ENCODE measurements at regions not wholly inside any gene's neighbourhood (a gene's known extent, or its start where the extent isn't known, plus 50 kb on each side); places are given as distances from the start of the nearest gene placed in this dataset.

GRCh38 chr15:96268442-96269204, 61.9 kb upstream of the NR2F2 start:
- no peak overlapping the region for H3K27ac ChIP-seq
- TF ChIP-seq CTCF (IDR thresholded peaks at IDR 0.05) (no peak), ZFX (IDR thresholded peaks at IDR 0.05; ENCODE audit: borderline replicate concordance) (no peak)

GRCh38 chr15:96270581-96271172, 59.8 kb upstream of the NR2F2 start:
- TF ChIP-seq ZFX (IDR thresholded peaks at IDR 0.05; ENCODE audit: borderline replicate concordance) (no peak), CTCF (IDR thresholded peaks at IDR 0.05) (no peak)
- H3K27ac ChIP-seq: no peak overlapping the region

GRCh38 chr15:96272427-96272826, 58.1 kb upstream of the NR2F2 start:
- TF ChIP-seq CTCF (IDR thresholded peaks at IDR 0.05) (no peak), ZFX (IDR thresholded peaks at IDR 0.05; ENCODE audit: borderline replicate concordance) (no peak)
- no peak overlapping the region for H3K27ac ChIP-seq

GRCh38 chr15:96273317-96274086, 57.0 kb upstream of the NR2F2 start:
- H3K27ac ChIP-seq: no peak overlapping the region

GRCh38 chr15:96274087-96274440, 56.4 kb upstream of the NR2F2 start:
- H3K27ac ChIP-seq: no peak overlapping the region
- no peak for TF ChIP-seq CTCF (IDR thresholded peaks at IDR 0.05)
- TF ChIP-seq ZFX (IDR thresholded peaks at IDR 0.05; ENCODE audit: borderline replicate concordance): no peak

More at GRCh38 chr15:96273317-96274086, 57.0 kb upstream of the NR2F2 start:
- TF ChIP-seq ZFX (IDR thresholded peaks at IDR 0.05; ENCODE audit: borderline replicate concordance): no peak
- no peak for TF ChIP-seq CTCF (IDR thresholded peaks at IDR 0.05)

- no peak for TF ChIP-seq ZFX (IDR thresholded peaks at IDR 0.05; ENCODE audit: borderline replicate concordance)
- TF ChIP-seq CTCF (IDR thresholded peaks at IDR 0.05): no peak
- H3K27ac ChIP-seq: no peak overlapping the region
These were observed 55.8 kb upstream of the NR2F2 start for GRCh38 chr15:96274698-96275097.

Data from 22Rv1 (cell line).